ENCODE measurements at regions not wholly inside any gene's neighbourhood (a gene's known extent, or its start where the extent isn't known, plus 50 kb on each side); places are given as distances from the start of the nearest gene placed in this dataset.

- no peaks in the 10 kb centered on the region for H3K9me3 ChIP-seq
- no peak overlapping the region for H3K27ac ChIP-seq
- H3K4me1 ChIP-seq, result no peaks in the 10 kb centered on the region
- H3K4me3 ChIP-seq, result no peak overlapping the region
- TF ChIP-seq CTCF (IDR thresholded peaks at IDR 0.05), result no peak
- DNase-seq (ENCODE audit: extremely low spot score in 2 of 2), result peak in 1 of 2 donors; percentile 20
- no peaks in the 10 kb centered on the region for H3K27me3 ChIP-seq
- intact Hi-C loops (cut with DNase I), result no loop called here
- H3K36me3 ChIP-seq, result no peaks in the 10 kb centered on the region
Observed at GRCh38 chr22:22384668-22385244, 123.8 kb downstream of the ZNF280B start.

GRCh38 chr22:22386602-22387385 is 121.7 kb downstream of the ZNF280B start:
- Histone ChIP-seq H3K9me3 (no peaks in the 10 kb centered on the region), H3K36me3 (no peaks in the 10 kb centered on the region), H3K27me3 (no peaks in the 10 kb centered on the region), H3K27ac (no peak overlapping the region), H3K4me1 (no peaks in the 10 kb centered on the region), H3K4me3 (no peak overlapping the region)
- intact Hi-C loops (cut with DNase I), result no loop called here
- DNase-seq (ENCODE audit: extremely low spot score in 2 of 2), result peak; percentile 49 to 67
- TF ChIP-seq CTCF (IDR thresholded peaks at IDR 0.05), result no peak
- TF ChIP-seq POLR2AphosphoS5 (IDR thresholded peaks at IDR 0.05; ENCODE audit: insufficient read depth in 1 of 2, low read depth in 1 of 2), result no peak
- no peak for TF ChIP-seq POLR2A (IDR thresholded peaks at IDR 0.05)

GRCh38 chr22:22387386-22387736 is 121.2 kb downstream of the ZNF280B start:
- Histone ChIP-seq H3K9me3 (no peaks in the 10 kb centered on the region), H3K4me1 (no peaks in the 10 kb centered on the region), H3K36me3 (no peaks in the 10 kb centered on the region), H3K27me3 (no peaks in the 10 kb centered on the region), H3K4me3 (no peak overlapping the region), H3K27ac (no peak overlapping the region)
- intact Hi-C loops (cut with DNase I), result no loop called here
- DNase-seq (ENCODE audit: extremely low spot score in 2 of 2), result peak in 1 of 2 donors; percentile 31
- TF ChIP-seq POLR2A (IDR thresholded peaks at IDR 0.05) (no peak), CTCF (IDR thresholded peaks at IDR 0.05) (no peak), POLR2AphosphoS5 (IDR thresholded peaks at IDR 0.05; ENCODE audit: insufficient read depth in 1 of 2, low read depth in 1 of 2) (no peak)

- H3K4me1 ChIP-seq, result no peaks in the 10 kb centered on the region
- H3K9me3 ChIP-seq, result no peaks in the 10 kb centered on the region
- no peaks in the 10 kb centered on the region for H3K36me3 ChIP-seq
- no peaks in the 10 kb centered on the region for H3K27me3 ChIP-seq
- intact Hi-C loops (cut with DNase I), result no loop called here
- TF ChIP-seq POLR2AphosphoS5 (IDR thresholded peaks at IDR 0.05; ENCODE audit: insufficient read depth in 1 of 2, low read depth in 1 of 2) (no peak), POLR2A (IDR thresholded peaks at IDR 0.05) (no peak), CTCF (IDR thresholded peaks at IDR 0.05) (no peak)
- no peak overlapping the region for H3K27ac ChIP-seq
- H3K4me3 ChIP-seq, result no peak overlapping the region
- DNase-seq (ENCODE audit: extremely low spot score in 2 of 2), result peak; percentile 42 to 72
Observed at GRCh38 chr22:22388090-22388489, 120.5 kb downstream of the ZNF280B start.

GRCh38 chr22:22388494-22388893 is 120.0 kb downstream of the ZNF280B start:
- Histone ChIP-seq H3K27me3 (no peaks in the 10 kb centered on the region), H3K4me3 (no peak overlapping the region), H3K9me3 (no peaks in the 10 kb centered on the region), H3K4me1 (no peaks in the 10 kb centered on the region), H3K27ac (no peak overlapping the region), H3K36me3 (no peaks in the 10 kb centered on the region)
- TF ChIP-seq POLR2AphosphoS5 (IDR thresholded peaks at IDR 0.05; ENCODE audit: insufficient read depth in 1 of 2, low read depth in 1 of 2) (no peak), POLR2A (IDR thresholded peaks at IDR 0.05) (no peak), CTCF (IDR thresholded peaks at IDR 0.05) (no peak)
- no peak for DNase-seq (ENCODE audit: extremely low spot score in 2 of 2)
- intact Hi-C loops (cut with DNase I), result no loop called here

Measured in vagina (tissue), 2 donors.